ENCODE measurements at regions not wholly inside any gene's neighbourhood (a gene's known extent, or its start where the extent isn't known, plus 50 kb on each side); places are given as distances from the start of the nearest gene placed in this dataset.

GRCh38 chr14:82855912-82856391 lies 1322.3 kb upstream of the SEL1L start:
- Histone ChIP-seq H3K36me3 (replicated peaks in 1 of 2; ENCODE audit: control insufficient read depth in 1 of 2, insufficient read depth in 2 of 2, low read length in 2 of 2) (no peaks in the 10 kb centered on the region), H3K4me3 (replicated peaks in 1 of 3; ENCODE audit: low read depth in 2 of 3, low read length in 3 of 3) (no peak overlapping the region), H4K20me1 (ENCODE audit: insufficient read depth, low read length) (no peaks in the 10 kb centered on the region), H3K9ac (ENCODE audit: insufficient read depth, low read length, poor library complexity, severe bottlenecking) (no peak overlapping the region), H3K27me3 (ENCODE audit: control insufficient read depth in 2 of 2, insufficient read depth in 2 of 2, low read length in 2 of 2) (no peaks in the 10 kb centered on the region), H3K27ac (ENCODE audit: low read depth in 1 of 2, low read length in 2 of 2) (no peak overlapping the region), H3K9me3 (replicated peaks in 1 of 2; ENCODE audit: control insufficient read depth in 1 of 2, insufficient read depth in 1 of 2, low read length in 2 of 2) (no peaks in the 10 kb centered on the region), H3K4me1 (ENCODE audit: control insufficient read depth in 1 of 2, insufficient read depth in 2 of 2, low read length in 2 of 2) (no peaks in the 10 kb centered on the region), H3K4me2 (replicated peaks; ENCODE audit: extremely low read depth, low read length, poor library complexity, severe bottlenecking) (no peak overlapping the region), H2AFZ (ENCODE audit: insufficient read depth, low read depth, low read length, poor library complexity, severe bottlenecking) (no peak overlapping the region), H3K79me2 (ENCODE audit: insufficient read depth, low read length) (no peaks in the 10 kb centered on the region)
- DNase-seq: no peak
- Mint-ChIP-seq H3K4me3 (no peak overlapping the region), H3K27me3 (ENCODE audit: low read depth in 3 of 3) (peaks cover 0 to 1% (median 1%) of the 10 kb centered on the region in 3 donors), H3K9me3 (peaks cover 0 to 2% (median 0%) of the 10 kb centered on the region in 7 donors), H3K27ac (no peak overlapping the region), H3K4me1 (no peaks in the 10 kb centered on the region), H3K36me3 (no peaks in the 10 kb centered on the region)
- peak; percentile 30 for TF ChIP-seq CTCF (IDR thresholded peaks at IDR 0.05)
- intact Hi-C loops (cut with micrococcal nuclease): no loop called here
- no CpG with 5 or more reads among the region's 3 CpGs for WGBS (ENCODE audit: insufficient coverage)

GRCh38 chr14:82861313-82861712 lies 1327.7 kb upstream of the SEL1L start:
- Histone ChIP-seq H3K9ac (ENCODE audit: insufficient read depth, low read length, poor library complexity, severe bottlenecking) (no peak overlapping the region), H3K4me1 (ENCODE audit: control insufficient read depth in 1 of 2, insufficient read depth in 2 of 2, low read length in 2 of 2) (no peaks in the 10 kb centered on the region), H3K27ac (ENCODE audit: low read depth in 1 of 2, low read length in 2 of 2) (no peak overlapping the region), H3K4me2 (replicated peaks; ENCODE audit: extremely low read depth, low read length, poor library complexity, severe bottlenecking) (no peak overlapping the region), H4K20me1 (ENCODE audit: insufficient read depth, low read length) (no peaks in the 10 kb centered on the region), H3K36me3 (replicated peaks in 1 of 2; ENCODE audit: control insufficient read depth in 1 of 2, insufficient read depth in 2 of 2, low read length in 2 of 2) (no peaks in the 10 kb centered on the region), H3K9me3 (replicated peaks in 1 of 2; ENCODE audit: control insufficient read depth in 1 of 2, insufficient read depth in 1 of 2, low read length in 2 of 2) (peaks cover 3 to 4% of the 10 kb centered on the region in 2 donors), H3K79me2 (ENCODE audit: insufficient read depth, low read length) (no peaks in the 10 kb centered on the region), H3K27me3 (ENCODE audit: control insufficient read depth in 2 of 2, insufficient read depth in 2 of 2, low read length in 2 of 2) (no peaks in the 10 kb centered on the region), H2AFZ (ENCODE audit: insufficient read depth, low read depth, low read length, poor library complexity, severe bottlenecking) (no peak overlapping the region), H3K4me3 (replicated peaks in 1 of 3; ENCODE audit: low read depth in 2 of 3, low read length in 3 of 3) (no peak overlapping the region)
- no CpG with 5 or more reads among the region's 5 CpGs for WGBS (ENCODE audit: insufficient coverage)
- H3K27ac Mint-ChIP-seq: no peak overlapping the region
- no peaks in the 10 kb centered on the region for H3K4me1 Mint-ChIP-seq
- no peak for DNase-seq
- no peaks in the 10 kb centered on the region for H3K36me3 Mint-ChIP-seq
- no peak overlapping the region for H3K4me3 Mint-ChIP-seq
- H3K27me3 Mint-ChIP-seq (ENCODE audit: low read depth in 3 of 3): peaks cover 0 to 1% (median 0%) of the 10 kb centered on the region in 3 donors
- H3K9me3 Mint-ChIP-seq: peaks cover 2 to 8% (median 4%) of the 10 kb centered on the region in 7 donors
- TF ChIP-seq CTCF (IDR thresholded peaks at IDR 0.05): no peak
- intact Hi-C loops (cut with micrococcal nuclease): no loop called here

All from CD14-positive monocyte (primary cell).